PC-3 (cell line): ENCODE measurements at regions not wholly inside any gene's neighbourhood (a gene's known extent, or its start where the extent isn't known, plus 50 kb on each side); places are given as distances from the start of the nearest gene placed in this dataset.

Experiments used
- ATAC-seq: fragments of 200-7000 bp; cut with Tn5 transposase; 2 replicates; pipeline ENCODE4 v1.9.1; 2020; ENCODE audit warnings: mild to moderate bottlenecking, moderate library complexity
- BruUV-seq: library from RNA; stranded (reverse); fragments of 400-500 nt; replicated peaks from 2 replicates; lab custom pipeline; 2021; lab: Mats Ljungman, UMichigan
- CTCF ChIA-PET: fragments of 300-600 bp; sonication (Branson Sonifier 250); formaldehyde crosslinking; loops from one replicate; lab custom pipeline; 2022; ENCODE audit warnings: antibody characterized with exemption; lab: Charles Lee
- POLR2A ChIA-PET: fragments of 300-600 bp; sonication (Branson Sonifier 250); formaldehyde crosslinking; loops from one replicate; lab custom pipeline; 2022; ENCODE audit warnings: antibody characterized with exemption; ENCODE audit not compliant: unreplicated experiment; lab: Charles Lee
- DNase-seq: peaks from one replicate; pipeline ENCODE4 v3.0.0-alpha.2; 2015
- H2AFZ ChIP-seq: fragments of 300-600 bp; sonication (generic); 2 replicates; pipeline ENCODE4 v1.6.0; 2016; ENCODE audit warnings: antibody characterized with exemption, low read length
- H3F3A ChIP-seq: fragments of 300-600 bp; sonication (generic); one replicate; pipeline ENCODE4 v1.6.0; 2017; ENCODE audit warnings: antibody characterized with exemption, low read length, control low read depth, mild to moderate bottlenecking; ENCODE audit not compliant: unreplicated experiment
- H3K27ac ChIP-seq: fragments of 300-600 bp; sonication (generic); 2 replicates; pipeline ENCODE4 v1.5.1; 2016; ENCODE audit warnings: mild to moderate bottlenecking, low read length
- H3K27me3 ChIP-seq: fragments of 300-600 bp; sonication (generic); 2 replicates; pipeline ENCODE4 v1.6.1; 2016; ENCODE audit warnings: low read length, mixed read lengths
- H3K36me3 ChIP-seq: fragments of 300-600 bp; sonication (generic); 2 replicates; pipeline ENCODE4 v1.6.1; 2016; ENCODE audit warnings: low read depth, mixed run types, low read length, mixed read lengths
- H3K4me1 ChIP-seq: fragments of 300-600 bp; sonication (generic); 2 replicates; pipeline ENCODE4 v1.5.1; 2016; ENCODE audit warnings: low read length; ENCODE audit not compliant: insufficient read depth
- H3K4me2 ChIP-seq: fragments of 300-600 bp; sonication (generic); 2 replicates; pipeline ENCODE4 v1.6.0; 2016; ENCODE audit warnings: low read length
- H3K4me3 ChIP-seq: fragments of 300-600 bp; sonication (generic); 2 replicates; pipeline ENCODE4 v1.5.1; 2016; ENCODE audit warnings: mild to moderate bottlenecking, low read length, mixed read lengths
- H3K79me2 ChIP-seq: fragments of 300-600 bp; sonication (generic); 2 replicates; pipeline ENCODE4 v1.6.1; 2017; ENCODE audit warnings: low read length, mixed read lengths
- H3K9ac ChIP-seq: fragments of 300-600 bp; sonication (generic); 2 replicates; pipeline ENCODE4 v1.6.0; 2016; ENCODE audit warnings: mild to moderate bottlenecking, low read length
- H3K9me2 ChIP-seq: fragments of 300-600 bp; sonication (generic); replicated peaks from 2 replicates; pipeline ENCODE4 v1.6.1; 2016; ENCODE audit warnings: mixed run types, low read length, mixed read lengths
- H3K9me3 ChIP-seq: fragments of 300-600 bp; sonication (generic); 2 replicates; pipeline ENCODE4 v1.6.1; 2016; ENCODE audit warnings: low read length, mixed read lengths
- H4K20me1 ChIP-seq: fragments of 300-600 bp; sonication (generic); 2 replicates; pipeline ENCODE4 v1.6.1; 2016; ENCODE audit warnings: low read length, mixed read lengths
- CTCF ChIP-seq: fragments of 300-600 bp; sonication (generic); conservative IDR thresholded peaks from 2 replicates; pipeline ENCODE4 v1.5.1; 2017; ENCODE audit warnings: antibody characterized with exemption, low read depth, mild to moderate bottlenecking, low read length
- EZH2 ChIP-seq: fragments of 300-600 bp; sonication (generic); IDR thresholded peaks from one replicate; pipeline ENCODE4 v1.6.1; 2017; ENCODE audit warnings: antibody characterized with exemption, mild to moderate bottlenecking, low read length; ENCODE audit not compliant: unreplicated experiment
- EZH2phosphoT487 ChIP-seq: fragments of 300-600 bp; sonication (generic); IDR thresholded peaks from 2 replicates; pipeline ENCODE4 v1.6.1; 2018; ENCODE audit warnings: mild to moderate bottlenecking, antibody characterized with exemption, low read length, borderline replicate concordance
- intact Hi-C: fragments of 100-400 bp; cut with micrococcal nuclease; formaldehyde crosslinking; loops from 2 replicates; pipeline ENCODE4 v1.9.0; 2023

- H3K4me1 ChIP-seq: no peaks in the 10 kb centered on the region
- no peak for ATAC-seq
- DNase-seq: no peak
- no peaks in the 10 kb centered on the region for H3K9me2 ChIP-seq
- H3K4me2 ChIP-seq: no peak overlapping the region
- no peaks in the 10 kb centered on the region for H3K36me3 ChIP-seq
- H3K27me3 ChIP-seq: no peaks in the 10 kb centered on the region
- no TSS peak for BruUV-seq
- no peaks in the 10 kb centered on the region for H3F3A ChIP-seq
- H3K79me2 ChIP-seq: no peaks in the 10 kb centered on the region
- no peaks in the 10 kb centered on the region for H3K9me3 ChIP-seq
- intact Hi-C loops: no loop called here
- H3K27ac ChIP-seq: no peak overlapping the region
- H3K9ac ChIP-seq: no peak overlapping the region
- H2AFZ ChIP-seq: no peak overlapping the region
- H3K4me3 ChIP-seq: no peak overlapping the region
- H4K20me1 ChIP-seq: no peaks in the 10 kb centered on the region
- TF ChIP-seq EZH2phosphoT487 (no peak), EZH2 (no peak), CTCF (no peak)
- CTCF ChIA-PET: no interaction called here
- POLR2A ChIA-PET: no interaction called here
These were observed 964.6 kb upstream of the CELF2 start for GRCh38 chr10:10053051-10053450.

- no peaks in the 10 kb centered on the region for H3K27me3 ChIP-seq
- no peak overlapping the region for H2AFZ ChIP-seq
- ATAC-seq (no peak), DNase-seq (no peak)
- H3K4me1 ChIP-seq: no peaks in the 10 kb centered on the region
- no peaks in the 10 kb centered on the region for H3K9me2 ChIP-seq
- no peaks in the 10 kb centered on the region for H3K9me3 ChIP-seq
- H3K27ac ChIP-seq: no peak overlapping the region
- no peak overlapping the region for H3K4me2 ChIP-seq
- no peaks in the 10 kb centered on the region for H3F3A ChIP-seq
- TF ChIP-seq EZH2: no peak
- TF ChIP-seq EZH2phosphoT487: no peak
- no peak for TF ChIP-seq CTCF
- intact Hi-C loops: no loop called here
- ChIA-PET CTCF (no interaction called here), POLR2A (no interaction called here)
- H4K20me1 ChIP-seq: no peaks in the 10 kb centered on the region
- no peak overlapping the region for H3K4me3 ChIP-seq
- H3K9ac ChIP-seq: no peak overlapping the region
- H3K79me2 ChIP-seq: no peaks in the 10 kb centered on the region
- no peaks in the 10 kb centered on the region for H3K36me3 ChIP-seq
- no TSS peak for BruUV-seq
These were observed 963.2 kb upstream of the CELF2 start for GRCh38 chr10:10054466-10054865.

- H3K4me1 ChIP-seq: no peaks in the 10 kb centered on the region
- no peak overlapping the region for H2AFZ ChIP-seq
- DNase-seq (no peak), ATAC-seq (no peak)
- H3K36me3 ChIP-seq: no peaks in the 10 kb centered on the region
- ChIA-PET CTCF (no interaction called here), POLR2A (no interaction called here)
- H3K27me3 ChIP-seq: no peaks in the 10 kb centered on the region
- H3K4me3 ChIP-seq: no peak overlapping the region
- no peaks in the 10 kb centered on the region for H3F3A ChIP-seq
- no peak overlapping the region for H3K9ac ChIP-seq
- H3K4me2 ChIP-seq: no peak overlapping the region
- H3K9me2 ChIP-seq: no peaks in the 10 kb centered on the region
- BruUV-seq: no TSS peak
- H4K20me1 ChIP-seq: no peaks in the 10 kb centered on the region
- no peaks in the 10 kb centered on the region for H3K9me3 ChIP-seq
- H3K79me2 ChIP-seq: no peaks in the 10 kb centered on the region
- H3K27ac ChIP-seq: no peak overlapping the region
- intact Hi-C loops: no loop called here
- no peak for TF ChIP-seq EZH2phosphoT487
- TF ChIP-seq CTCF: no peak
- no peak for TF ChIP-seq EZH2
These were observed 961.8 kb upstream of the CELF2 start for GRCh38 chr10:10055656-10056442.
